ENCODE measurements at regions not wholly inside any gene's neighbourhood (a gene's known extent, or its start where the extent isn't known, plus 50 kb on each side); places are given as distances from the start of the nearest gene placed in this dataset.

DNA sequence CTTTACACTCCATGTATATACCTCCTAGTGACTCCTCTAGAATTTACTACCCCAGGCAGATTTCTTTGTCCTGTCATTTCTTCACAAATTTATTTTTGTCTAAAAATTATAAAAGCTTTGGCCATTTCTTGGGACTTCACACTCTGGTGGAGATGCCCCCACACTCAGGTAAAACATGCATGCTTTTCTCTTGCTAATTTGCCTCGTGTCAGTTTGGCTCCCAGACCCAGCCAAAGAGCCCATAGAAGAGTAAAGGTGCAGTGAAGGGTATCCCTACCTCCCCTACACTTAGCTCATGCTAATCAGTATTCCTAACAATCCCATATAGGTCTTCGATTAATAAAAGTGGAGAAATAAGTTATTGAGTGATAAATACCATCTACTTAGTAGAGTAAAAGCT, 256.5 kb upstream of the KRR1 start:
- TF ChIP-seq, protein P1, sequence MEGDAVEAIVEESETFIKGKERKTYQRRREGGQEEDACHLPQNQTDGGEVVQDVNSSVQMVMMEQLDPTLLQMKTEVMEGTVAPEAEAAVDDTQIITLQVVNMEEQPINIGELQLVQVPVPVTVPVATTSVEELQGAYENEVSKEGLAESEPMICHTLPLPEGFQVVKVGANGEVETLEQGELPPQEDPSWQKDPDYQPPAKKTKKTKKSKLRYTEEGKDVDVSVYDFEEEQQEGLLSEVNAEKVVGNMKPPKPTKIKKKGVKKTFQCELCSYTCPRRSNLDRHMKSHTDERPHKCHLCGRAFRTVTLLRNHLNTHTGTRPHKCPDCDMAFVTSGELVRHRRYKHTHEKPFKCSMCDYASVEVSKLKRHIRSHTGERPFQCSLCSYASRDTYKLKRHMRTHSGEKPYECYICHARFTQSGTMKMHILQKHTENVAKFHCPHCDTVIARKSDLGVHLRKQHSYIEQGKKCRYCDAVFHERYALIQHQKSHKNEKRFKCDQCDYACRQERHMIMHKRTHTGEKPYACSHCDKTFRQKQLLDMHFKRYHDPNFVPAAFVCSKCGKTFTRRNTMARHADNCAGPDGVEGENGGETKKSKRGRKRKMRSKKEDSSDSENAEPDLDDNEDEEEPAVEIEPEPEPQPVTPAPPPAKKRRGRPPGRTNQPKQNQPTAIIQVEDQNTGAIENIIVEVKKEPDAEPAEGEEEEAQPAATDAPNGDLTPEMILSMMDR (IDR thresholded peaks at IDR 0.05; ENCODE audit: poor library complexity, severe bottlenecking) = no peak
- no peak for TF ChIP-seq POLR2AphosphoS5 (IDR thresholded peaks at IDR 0.05)

All from neural cell (in vitro differentiated cells).